HG03097 (cell line): ENCODE measurements at regions not wholly inside any gene's neighbourhood (a gene's known extent, or its start where the extent isn't known, plus 50 kb on each side); places are given as distances from the start of the nearest gene placed in this dataset.
"Not testable (repeated sequence)": the region's sequence is repeated elsewhere in the genome, so short reads cannot be mapped to it uniquely, and the experiment has no call there.

Experiments
- ATAC-seq: cut with Tn5 transposase; IDR thresholded peaks from one replicate; pipeline ENCODE4 v1.9.1; 2021; ENCODE audit not compliant: unreplicated experiment, low FRiP score

DNA sequence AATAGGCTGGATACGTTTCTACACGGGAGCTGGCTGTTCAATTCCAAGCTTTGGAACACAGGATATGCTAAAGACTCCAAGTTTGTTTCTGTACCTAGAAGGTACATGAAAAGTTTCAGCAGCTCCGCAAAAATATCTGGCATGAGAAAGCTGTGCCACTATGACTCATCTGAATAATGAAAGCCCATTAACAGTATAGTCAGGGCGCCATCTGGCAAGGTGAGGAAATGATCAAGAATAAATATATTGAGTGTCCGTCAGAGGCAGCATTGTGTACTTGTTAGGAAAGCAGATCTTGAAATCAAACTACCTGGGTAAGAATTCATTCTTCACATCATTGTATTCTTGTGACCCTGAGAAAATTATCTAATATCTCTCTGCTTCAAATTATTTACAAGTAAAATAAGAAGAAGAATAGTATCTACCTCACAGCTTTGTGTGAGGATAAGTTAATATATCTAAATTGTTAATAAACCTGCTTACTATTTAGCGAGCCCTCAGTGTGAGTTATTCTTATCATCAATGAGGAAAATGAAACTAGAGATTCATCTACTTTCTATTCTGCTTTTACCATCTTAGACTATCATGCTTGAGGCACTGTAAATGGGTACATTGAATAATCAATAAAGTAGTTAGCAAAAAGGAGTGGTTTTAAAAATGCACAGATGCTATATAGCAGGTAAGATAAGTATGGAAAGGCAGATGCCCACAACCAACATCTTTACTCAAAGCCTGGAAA lies 53.5 kb downstream of the FSCB start:
- no peak for ATAC-seq

- not testable (repeated sequence) for ATAC-seq
These were observed 56.9 kb downstream of the FSCB start for GRCh38 chr14:44450232-44450631.

- ATAC-seq = no peak
These were observed 57.4 kb downstream of the FSCB start for GRCh38 chr14:44449680-44450079.

GRCh38 chr14:44448951-44449358 lies 58.1 kb downstream of the FSCB start:
- ATAC-seq = no peak

DNA sequence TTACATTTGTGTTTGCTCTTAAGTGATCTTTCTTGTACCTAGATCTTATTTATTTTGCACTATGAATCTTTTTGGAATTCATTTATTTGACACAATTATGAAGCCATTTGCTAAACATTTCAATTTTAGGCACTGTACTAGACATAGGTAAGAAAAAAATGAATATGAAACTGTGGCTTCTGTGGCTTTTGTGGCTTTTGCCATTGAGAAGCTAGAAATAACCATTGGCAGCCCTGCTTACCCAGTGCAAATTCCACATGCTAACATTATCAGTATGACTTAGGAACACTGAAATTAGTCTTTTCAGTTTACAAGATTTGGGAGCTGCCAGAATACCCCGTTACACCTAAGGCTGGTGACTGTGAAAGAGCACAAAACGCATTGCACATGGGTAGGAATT lies 60.1 kb downstream of the FSCB start:
- no peak for ATAC-seq

DNA sequence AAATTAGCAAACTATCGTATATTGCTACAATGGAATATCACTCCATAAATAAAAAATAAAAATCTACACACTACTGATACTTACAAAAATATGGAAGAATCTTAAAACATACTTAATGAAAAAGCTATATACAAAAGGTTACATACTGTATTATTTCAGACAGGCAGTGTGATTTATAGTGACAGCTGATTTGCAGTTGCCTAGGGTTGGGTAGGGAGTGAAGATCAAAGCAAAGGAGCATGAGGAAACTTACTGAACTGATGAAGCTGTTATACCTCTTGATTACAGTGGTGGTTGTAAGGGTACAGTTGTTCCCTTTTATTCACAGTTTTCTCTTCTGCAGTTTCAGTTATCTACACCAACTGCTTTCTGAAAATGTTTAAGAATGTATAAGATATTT lies 62.6 kb downstream of the FSCB start:
- no peak for ATAC-seq

GRCh38 chr14:44438936-44439335 lies 68.1 kb downstream of the FSCB start:
- no peak for ATAC-seq

DNA sequence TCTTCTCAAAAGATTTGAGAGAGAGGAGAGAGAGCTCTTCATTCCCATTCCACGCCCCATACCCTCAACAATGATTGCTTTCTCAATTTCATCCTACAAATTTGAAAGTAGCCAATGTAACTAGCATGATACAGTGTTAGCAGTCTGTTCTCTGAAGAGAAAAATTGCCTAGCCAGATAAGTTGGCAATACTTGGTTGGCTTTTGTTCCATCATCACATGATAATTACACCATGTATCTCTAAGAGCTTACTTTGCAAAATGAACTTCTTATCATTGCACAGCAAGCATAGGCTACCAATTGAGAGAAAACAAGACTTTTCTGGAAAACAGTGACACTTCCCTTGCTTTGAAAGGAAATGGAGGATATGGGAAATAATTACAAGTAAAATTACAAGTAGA lies 68.9 kb downstream of the FSCB start:
- ATAC-seq = no peak

DNA sequence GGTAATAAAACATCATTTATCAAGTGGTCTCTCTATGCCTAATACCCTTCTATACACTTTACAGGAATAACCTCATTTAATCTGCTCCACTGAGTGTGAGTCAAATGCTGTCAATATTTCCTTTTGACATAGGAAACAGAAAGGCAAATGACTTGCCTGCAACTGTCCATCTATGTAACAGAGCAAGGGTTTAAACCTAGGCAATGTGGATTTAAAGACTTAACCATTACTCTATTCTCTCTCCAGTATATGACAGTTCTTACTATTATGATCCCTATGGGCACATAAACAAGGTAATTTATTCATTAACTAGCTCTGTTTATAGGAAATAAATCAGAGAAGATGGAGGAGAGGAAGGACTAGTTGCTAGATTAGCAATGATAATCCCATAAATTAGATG lies 70.6 kb downstream of the FSCB start:
- no peak for ATAC-seq

GRCh38 chr14:44428231-44428945 lies 78.7 kb downstream of the FSCB start:
- ATAC-seq = no peak

- ATAC-seq = no peak
These were observed 84.4 kb downstream of the FSCB start for GRCh38 chr14:44422699-44423098.

DNA sequence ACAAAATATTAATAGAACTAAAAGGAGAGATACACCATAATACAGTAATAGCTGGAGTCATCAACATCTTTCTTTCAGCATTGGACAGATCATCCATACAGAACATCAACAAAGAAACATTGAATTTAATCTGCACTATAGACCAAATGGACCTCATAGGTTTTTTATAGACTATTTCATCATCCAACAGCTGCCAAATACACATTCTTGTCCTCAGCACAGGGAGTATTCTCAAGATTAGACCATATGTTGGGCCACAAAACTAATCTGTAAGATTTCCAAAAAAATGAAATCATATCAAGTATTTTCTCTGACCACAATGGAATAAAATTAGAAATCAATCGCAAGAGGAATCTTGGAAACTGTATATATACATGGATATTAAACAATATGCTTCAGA lies 86.9 kb downstream of the FSCB start:
- ATAC-seq = no peak

GRCh38 chr14:44418856-44419255 lies 88.2 kb downstream of the FSCB start:
- ATAC-seq = no peak

DNA sequence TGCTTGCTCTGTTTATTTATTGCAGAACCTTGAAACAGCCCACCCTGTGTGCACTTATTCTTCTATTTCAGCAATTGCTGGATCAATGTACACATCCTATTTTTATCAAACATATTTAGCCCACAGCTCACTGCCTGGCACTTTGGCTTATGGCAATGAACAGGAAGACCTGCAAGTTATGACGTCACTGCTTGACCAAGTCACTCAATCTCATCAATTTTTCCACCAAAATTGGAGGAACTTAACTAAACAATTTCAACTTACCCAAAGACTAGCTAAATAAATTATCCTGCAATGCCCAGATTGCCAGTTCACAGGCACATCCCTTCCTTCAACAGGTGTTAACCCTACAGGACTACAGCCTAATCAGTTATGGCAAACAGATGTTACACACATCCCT lies 89.3 kb downstream of the FSCB start:
- ATAC-seq = no peak

- no peak for ATAC-seq
These were observed 92.4 kb downstream of the FSCB start for GRCh38 chr14:44414646-44415045.

DNA sequence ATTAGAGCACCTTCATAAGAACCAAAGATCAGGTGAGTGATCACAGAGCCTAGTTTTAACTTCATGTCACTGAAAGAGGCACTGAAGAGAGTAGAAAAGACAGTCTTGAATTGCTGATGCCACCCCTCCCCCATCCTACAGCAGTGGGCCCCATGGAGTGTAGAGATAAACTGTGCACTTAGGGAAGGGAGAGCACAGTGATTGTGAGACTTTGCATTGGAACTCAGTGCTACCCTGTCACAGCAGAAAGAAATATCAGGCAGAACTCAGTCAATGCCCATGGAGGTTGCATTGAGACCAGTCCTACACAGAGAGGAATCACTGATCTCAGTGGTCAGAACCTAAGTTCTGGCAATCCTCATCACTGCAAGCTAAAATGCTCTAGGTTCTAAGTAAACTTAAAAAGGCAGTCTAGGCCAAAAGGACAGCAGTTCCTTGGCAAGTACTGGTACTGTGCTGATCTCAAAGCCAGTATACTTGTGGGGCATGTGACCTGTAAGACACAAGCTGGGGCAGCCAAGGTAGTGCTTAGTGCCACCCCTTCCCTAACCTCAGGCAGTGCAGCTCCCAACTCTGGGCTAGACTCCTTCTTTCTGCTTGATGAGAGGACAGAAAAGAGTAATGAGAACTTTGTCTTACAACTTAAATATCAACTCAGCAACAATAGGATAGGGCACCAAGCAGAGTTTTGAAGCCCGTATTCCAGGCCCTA lies 94.1 kb downstream of the FSCB start:
- no peak for ATAC-seq

DNA sequence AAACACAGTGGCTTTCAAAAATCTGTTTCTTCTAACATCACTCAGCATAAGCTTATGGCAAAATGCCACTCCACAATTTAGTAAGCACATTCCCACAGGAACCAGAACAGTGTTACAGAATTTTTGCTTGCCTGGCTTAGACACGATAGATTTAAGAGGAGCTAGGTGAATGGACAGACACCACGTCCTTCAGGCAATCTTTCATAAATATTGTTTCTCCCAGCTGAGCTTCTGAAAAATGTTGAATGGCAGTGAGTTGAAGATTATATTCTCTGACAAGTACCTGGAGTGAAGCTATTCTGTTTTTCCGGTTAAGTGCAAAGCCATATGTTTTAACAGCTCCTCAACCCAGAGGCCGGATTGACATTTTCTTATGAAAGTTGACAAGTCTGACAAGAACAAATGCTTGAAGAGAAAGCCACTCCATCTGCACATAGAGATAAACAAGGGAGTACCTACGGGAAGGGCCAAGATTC lies 102.0 kb downstream of the FSCB start:
- no peak for ATAC-seq

DNA sequence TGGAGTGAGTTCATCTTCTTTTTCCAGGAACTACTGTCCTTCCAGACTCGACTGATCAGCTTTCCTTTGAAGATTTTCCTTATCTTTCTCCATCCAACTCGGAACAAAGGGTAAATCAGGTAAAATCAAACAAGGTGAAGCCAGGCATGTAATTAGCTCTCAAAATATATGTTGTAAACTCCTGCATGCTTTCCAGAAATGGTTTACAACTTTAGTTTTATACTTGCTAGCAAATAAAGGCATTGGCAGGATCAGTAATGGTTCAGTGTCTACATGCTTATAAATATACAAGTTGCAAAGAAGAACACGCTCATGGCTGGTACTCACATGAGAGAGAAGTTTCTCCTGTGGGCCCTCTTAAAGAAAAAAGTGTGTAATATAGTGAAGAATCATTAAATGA lies 102.5 kb downstream of the FSCB start:
- no peak for ATAC-seq

- no peak for ATAC-seq
These were observed 103.0 kb downstream of the FSCB start for GRCh38 chr14:44404036-44404435.

DNA sequence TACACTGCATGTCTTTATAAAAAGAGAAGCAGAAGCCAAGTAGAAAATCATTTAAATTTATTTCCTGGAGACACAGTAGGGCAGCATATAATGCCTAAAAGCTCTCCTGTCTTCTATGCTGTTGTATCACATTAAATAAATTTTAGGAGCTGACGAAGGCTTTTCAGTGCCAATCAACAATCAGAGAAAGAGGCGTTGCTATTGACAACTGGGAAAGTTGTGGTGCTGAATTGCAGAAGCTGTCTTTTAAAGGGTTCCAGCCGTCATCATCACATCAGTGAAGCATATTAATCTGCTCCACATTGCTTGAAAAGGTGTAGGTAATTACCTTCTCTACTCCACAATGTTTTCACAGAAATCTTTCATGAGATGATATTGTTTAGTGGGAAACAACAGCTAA lies 103.9 kb downstream of the FSCB start:
- ATAC-seq = no peak

DNA sequence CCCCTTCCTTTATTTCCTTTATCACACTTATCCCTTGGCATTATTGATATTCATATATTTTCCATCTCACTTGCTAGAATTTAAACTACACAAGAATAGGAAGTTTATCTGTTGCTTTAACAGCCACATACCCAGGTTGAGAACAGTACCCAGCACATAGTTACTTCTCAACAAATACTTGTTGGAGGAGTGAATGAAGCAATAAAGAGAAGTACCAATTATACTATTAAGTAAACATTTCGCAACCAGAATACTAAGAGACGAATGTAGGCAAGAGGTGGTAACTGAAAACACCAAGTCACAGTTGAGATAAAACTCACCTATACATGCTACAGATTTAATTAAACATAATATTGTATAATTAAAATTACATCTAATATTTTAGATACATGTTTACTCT lies 110.9 kb downstream of the FSCB start:
- no peak for ATAC-seq

DNA sequence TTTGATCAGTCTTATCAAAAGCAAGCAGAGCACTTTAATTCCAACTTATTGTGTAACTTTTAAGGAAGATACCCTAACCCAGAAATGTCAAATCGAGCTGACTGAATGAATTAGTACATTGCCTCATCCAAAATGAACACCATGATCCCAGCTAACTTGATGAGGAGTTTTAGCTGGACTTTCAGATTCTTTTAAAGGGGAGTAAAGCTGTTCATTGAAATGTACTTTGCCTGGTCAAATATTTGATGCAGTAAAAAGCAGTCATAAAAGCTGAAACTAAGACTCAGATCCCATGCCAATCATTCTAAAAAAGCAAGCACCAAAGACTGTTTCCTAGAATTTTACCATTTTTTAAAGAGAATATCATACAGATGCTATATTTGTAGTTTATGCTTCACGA lies 114.1 kb downstream of the FSCB start:
- ATAC-seq = no peak
